GM12878 (cell line): ENCODE measurements at regions not wholly inside any gene's neighbourhood (a gene's known extent, or its start where the extent isn't known, plus 50 kb on each side); places are given as distances from the start of the nearest gene placed in this dataset.

Source experiments
- ATAC-seq: fragments of 200-7000 bp; cut with Tn5 transposase; 3 replicates; pipeline ENCODE4 v1.9.1; 2020; ENCODE audit warnings: mild to moderate bottlenecking, moderate library complexity
- BruUV-seq: library from RNA; stranded (reverse); fragments of 400-500 nt; replicated peaks from 2 replicates; lab custom pipeline; 2021; lab: Mats Ljungman, UMichigan
- CTCF ChIA-PET: fragments of 300-600 bp; sonication (Branson Sonifier 250); formaldehyde crosslinking; extraction: SDS; loops from one replicate; lab custom pipeline; 2021; ENCODE audit warnings: inconsistent platforms; lab: Yijun Ruan, JAX
- POLR2A ChIA-PET: fragments of 350-600 bp; formaldehyde crosslinking; extraction: SDS; loops from one replicate; lab custom pipeline; 2021; ENCODE audit warnings: inconsistent platforms; lab: Charles Lee
- RAD21 ChIA-PET: fragments of 300-600 bp; sonication (Branson Sonifier 250); formaldehyde crosslinking; loops from one replicate; lab custom pipeline; 2023; ENCODE audit warnings: antibody characterized with exemption; ENCODE audit not compliant: unreplicated experiment; lab: Charles Lee
- SMC1A ChIA-PET: fragments of 300-600 bp; sonication (Branson Sonifier 250); formaldehyde crosslinking; loops from one replicate; lab custom pipeline; 2023; ENCODE audit not compliant: unreplicated experiment, uncharacterized antibody; lab: Charles Lee
- DNase-seq: peaks from one replicate; pipeline ENCODE4 v3.0.0-alpha.2; 2011; ENCODE audit warnings: low read depth, low spot score
- FAIRE-seq: peaks from 3 replicates; lab custom pipeline; 2011; peaks lifted over from hg19 to GRCh38; lab: Jason Lieb, UNC
- H2AFZ ChIP-seq: 2 replicates; pipeline ENCODE4 v1.6.0; 2011; ENCODE audit warnings: low read depth, low read length, control low read depth; ENCODE audit not compliant: control insufficient read depth
- H3K27ac ChIP-seq: 2 replicates; pipeline ENCODE4 v1.5.1; 2011; ENCODE audit warnings: control low read depth; ENCODE audit not compliant: control insufficient read depth, insufficient read depth
- H3K27me3 ChIP-seq, 2 experiments: replicated peaks in 1 of 2; 2 replicates each; pipeline versions ENCODE4 v1.6.0 to v1.6.1; 2011; ENCODE audit warnings: low read length in 1 of 2; ENCODE audit not compliant: control insufficient read depth in 2 of 2, insufficient read depth in 2 of 2
- H3K36me3 ChIP-seq, 2 experiments: 2 replicates each; pipeline ENCODE4 v1.5.1; 2011; ENCODE audit warnings: low read length in 1 of 2; ENCODE audit not compliant: control insufficient read depth in 2 of 2, insufficient read depth in 2 of 2
- H3K4me1 ChIP-seq: 2 replicates; pipeline ENCODE4 v1.6.1; 2011; ENCODE audit warnings: mild to moderate bottlenecking, low read length, moderate library complexity, mixed read lengths; ENCODE audit not compliant: control insufficient read depth, insufficient read depth
- H3K4me2 ChIP-seq: 2 replicates; pipeline ENCODE4 v1.6.0; 2011; ENCODE audit warnings: control low read depth; ENCODE audit not compliant: control insufficient read depth, insufficient read depth
- H3K4me3 ChIP-seq: fragments of 200-600 bp; sonication (generic); 2 replicates; pipeline ENCODE4 v1.5.1; 2016
- H3K79me2 ChIP-seq: 2 replicates; pipeline ENCODE4 v1.6.0; 2011; ENCODE audit warnings: low read length; ENCODE audit not compliant: control insufficient read depth, insufficient read depth
- H3K9ac ChIP-seq: 2 replicates; pipeline ENCODE4 v1.8.0; 2011; ENCODE audit warnings: low read length, control low read depth, mixed read lengths; ENCODE audit not compliant: control insufficient read depth, insufficient read depth
- H3K9me3 ChIP-seq: replicated peaks from 3 replicates; pipeline ENCODE4 v1.5.1; 2011; ENCODE audit warnings: mild to moderate bottlenecking, low read length; ENCODE audit not compliant: control insufficient read depth, insufficient read depth
- H4K20me1 ChIP-seq: 2 replicates; pipeline ENCODE4 v1.6.0; 2011; ENCODE audit not compliant: control insufficient read depth, insufficient read depth
- BRCA1 ChIP-seq: IDR thresholded peaks from 2 replicates; pipeline ENCODE4 v1.6.1; 2011; ENCODE audit warnings: low read depth, low read length, improper control_type of control experiment
- EED ChIP-seq: sonication (generic); IDR thresholded peaks from 2 replicates; pipeline ENCODE4 v1.6.1; 2016; ENCODE audit warnings: antibody characterized with exemption, low read depth
- MEF2A ChIP-seq: IDR thresholded peaks from 2 replicates; pipeline ENCODE4 v1.6.1; 2011; ENCODE audit warnings: low read depth, mild to moderate bottlenecking, low read length, moderate library complexity; ENCODE audit not compliant: insufficient read depth
- MYB ChIP-seq: fragments of 150-350 bp; IDR thresholded peaks from 2 replicates; pipeline ENCODE4 v1.6.1; 2014; ENCODE audit warnings: mild to moderate bottlenecking, low read depth, low read length, borderline replicate concordance
- PML ChIP-seq: IDR thresholded peaks from 2 replicates; pipeline ENCODE4 v1.6.1; 2012; ENCODE audit warnings: low read length, inconsistent platforms
- RB1 ChIP-seq: fragments of 450-650 bp; formaldehyde crosslinking; IDR thresholded peaks from 2 replicates; pipeline ENCODE4 v1.6.1; 2017; ENCODE audit warnings: mild to moderate bottlenecking, borderline replicate concordance
- TBL1XR1 ChIP-seq: IDR thresholded peaks from 2 replicates; pipeline ENCODE4 v1.6.1; 2012; ENCODE audit warnings: low read depth, low read length, improper control_type of control experiment
- WGBS: methylation state at CpG from one replicate; pipeline ENCODE4 v1.1.6; 2016; ENCODE audit warnings: low lambda C conversion rate; ENCODE audit not compliant: insufficient replicate concordance, insufficient coverage; ENCODE audit errors: missing lambda C conversion rate; 5-methylcytosine and 5-hydroxymethylcytosine counted together
- in situ Hi-C: fragments of 300-500 bp; cut with MboI; formaldehyde crosslinking; loops from 9 replicates; pipeline ENCODE4 v1.14.3; 2018; ENCODE audit warnings: mixed read lengths
- intact Hi-C: fragments of 100-400 bp; cut with micrococcal nuclease; formaldehyde crosslinking; loops from one replicate; pipeline ENCODE4 v1.14.2; 2022; ENCODE audit not compliant: unreplicated experiment
- TF ChIP-seq, protein P1 (sequence below): IDR thresholded peaks from 2 replicates; pipeline ENCODE4 v1.6.1; 2012; ENCODE audit warnings: mild to moderate bottlenecking, low read depth, low read length
- TF ChIP-seq, protein P2 (sequence below): fragments of 450-650 bp; formaldehyde crosslinking; IDR thresholded peaks from 2 replicates; pipeline ENCODE4 v1.4.0; 2022; ENCODE audit warnings: mild to moderate bottlenecking, moderate library complexity
- TF ChIP-seq, protein P3 (sequence below): fragments of 150-350 bp; IDR thresholded peaks from 2 replicates; pipeline ENCODE4 v1.6.1; 2016; ENCODE audit warnings: low read depth, low read length

DNA sequence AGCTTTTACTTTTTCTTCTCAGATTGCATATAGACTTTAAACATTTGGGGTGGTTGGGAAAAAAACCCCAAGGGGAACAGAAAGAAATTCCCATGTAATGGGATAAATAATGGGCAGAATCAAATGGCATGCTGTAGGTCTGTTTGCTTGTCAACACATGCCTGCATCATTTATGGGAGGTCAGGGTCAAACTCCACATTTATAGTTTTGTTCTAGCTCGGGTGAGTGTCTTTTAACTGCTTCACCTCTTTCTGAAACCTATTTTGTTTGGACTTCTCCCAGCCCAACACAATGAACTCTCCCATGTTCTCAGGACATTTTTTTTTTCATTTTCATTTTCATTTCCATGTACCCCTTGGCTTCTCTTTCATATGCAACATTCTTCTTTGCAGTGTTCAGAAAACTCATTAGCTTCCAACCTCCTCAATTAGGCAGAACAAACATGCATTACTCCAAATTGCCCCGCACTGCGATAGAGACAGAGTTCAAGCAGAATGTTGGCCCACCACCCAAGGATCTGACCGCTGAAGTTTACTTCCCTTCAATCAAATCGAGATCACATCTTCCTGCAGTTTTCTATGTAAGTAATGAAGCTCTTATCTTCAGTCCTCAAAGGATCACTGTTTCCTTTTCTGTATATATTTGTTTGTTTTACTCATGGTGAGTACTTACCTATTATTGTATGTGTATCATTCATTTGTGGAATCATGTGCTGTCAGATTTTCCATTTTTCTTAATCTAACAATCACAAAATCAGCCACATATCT is 354.6 kb downstream of the ZSWIM6 start:
- POLR2A ChIA-PET, result no interaction called here
- H3K27me3 ChIP-seq, result no peaks in the 10 kb centered on the region
- no peak overlapping the region for H3K4me2 ChIP-seq
- no peak overlapping the region for H3K4me3 ChIP-seq
- TF ChIP-seq MEF2A, result no peak
- no peak for TF ChIP-seq MYB
- no peak for TF ChIP-seq TBL1XR1
- TF ChIP-seq, protein P1, sequence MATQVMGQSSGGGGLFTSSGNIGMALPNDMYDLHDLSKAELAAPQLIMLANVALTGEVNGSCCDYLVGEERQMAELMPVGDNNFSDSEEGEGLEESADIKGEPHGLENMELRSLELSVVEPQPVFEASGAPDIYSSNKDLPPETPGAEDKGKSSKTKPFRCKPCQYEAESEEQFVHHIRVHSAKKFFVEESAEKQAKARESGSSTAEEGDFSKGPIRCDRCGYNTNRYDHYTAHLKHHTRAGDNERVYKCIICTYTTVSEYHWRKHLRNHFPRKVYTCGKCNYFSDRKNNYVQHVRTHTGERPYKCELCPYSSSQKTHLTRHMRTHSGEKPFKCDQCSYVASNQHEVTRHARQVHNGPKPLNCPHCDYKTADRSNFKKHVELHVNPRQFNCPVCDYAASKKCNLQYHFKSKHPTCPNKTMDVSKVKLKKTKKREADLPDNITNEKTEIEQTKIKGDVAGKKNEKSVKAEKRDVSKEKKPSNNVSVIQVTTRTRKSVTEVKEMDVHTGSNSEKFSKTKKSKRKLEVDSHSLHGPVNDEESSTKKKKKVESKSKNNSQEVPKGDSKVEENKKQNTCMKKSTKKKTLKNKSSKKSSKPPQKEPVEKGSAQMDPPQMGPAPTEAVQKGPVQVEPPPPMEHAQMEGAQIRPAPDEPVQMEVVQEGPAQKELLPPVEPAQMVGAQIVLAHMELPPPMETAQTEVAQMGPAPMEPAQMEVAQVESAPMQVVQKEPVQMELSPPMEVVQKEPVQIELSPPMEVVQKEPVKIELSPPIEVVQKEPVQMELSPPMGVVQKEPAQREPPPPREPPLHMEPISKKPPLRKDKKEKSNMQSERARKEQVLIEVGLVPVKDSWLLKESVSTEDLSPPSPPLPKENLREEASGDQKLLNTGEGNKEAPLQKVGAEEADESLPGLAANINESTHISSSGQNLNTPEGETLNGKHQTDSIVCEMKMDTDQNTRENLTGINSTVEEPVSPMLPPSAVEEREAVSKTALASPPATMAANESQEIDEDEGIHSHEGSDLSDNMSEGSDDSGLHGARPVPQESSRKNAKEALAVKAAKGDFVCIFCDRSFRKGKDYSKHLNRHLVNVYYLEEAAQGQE, result no peak
- TF ChIP-seq EED, result no peak
- TF ChIP-seq, protein P2, sequence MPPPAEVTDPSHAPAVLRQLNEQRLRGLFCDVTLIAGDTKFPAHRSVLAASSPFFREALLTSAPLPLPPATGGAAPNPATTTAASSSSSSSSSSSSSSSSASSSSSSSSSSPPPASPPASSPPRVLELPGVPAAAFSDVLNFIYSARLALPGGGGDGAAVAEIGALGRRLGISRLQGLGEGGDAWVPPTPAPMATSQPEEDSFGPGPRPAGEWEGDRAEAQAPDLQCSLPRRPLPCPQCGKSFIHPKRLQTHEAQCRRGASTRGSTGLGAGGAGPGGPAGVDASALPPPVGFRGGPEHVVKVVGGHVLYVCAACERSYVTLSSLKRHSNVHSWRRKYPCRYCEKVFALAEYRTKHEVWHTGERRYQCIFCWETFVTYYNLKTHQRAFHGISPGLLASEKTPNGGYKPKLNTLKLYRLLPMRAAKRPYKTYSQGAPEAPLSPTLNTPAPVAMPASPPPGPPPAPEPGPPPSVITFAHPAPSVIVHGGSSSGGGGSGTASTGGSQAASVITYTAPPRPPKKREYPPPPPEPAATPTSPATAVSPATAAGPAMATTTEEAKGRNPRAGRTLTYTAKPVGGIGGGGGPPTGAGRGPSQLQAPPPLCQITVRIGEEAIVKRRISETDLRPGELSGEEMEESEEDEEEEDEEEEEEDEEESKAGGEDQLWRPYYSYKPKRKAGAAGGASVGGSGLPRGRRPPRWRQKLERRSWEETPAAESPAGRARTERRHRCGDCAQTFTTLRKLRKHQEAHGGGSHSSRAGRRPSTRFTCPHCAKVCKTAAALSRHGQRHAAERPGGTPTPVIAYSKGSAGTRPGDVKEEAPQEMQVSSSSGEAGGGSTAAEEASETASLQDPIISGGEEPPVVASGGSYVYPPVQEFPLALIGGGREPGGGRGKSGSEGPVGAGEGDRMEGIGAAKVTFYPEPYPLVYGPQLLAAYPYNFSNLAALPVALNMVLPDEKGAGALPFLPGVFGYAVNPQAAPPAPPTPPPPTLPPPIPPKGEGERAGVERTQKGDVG (CRISPR knock-in tag), result no peak
- no peak for TF ChIP-seq RB1
- no peak for TF ChIP-seq BRCA1
- TF ChIP-seq PML, result no peak
- TF ChIP-seq, protein P3, sequence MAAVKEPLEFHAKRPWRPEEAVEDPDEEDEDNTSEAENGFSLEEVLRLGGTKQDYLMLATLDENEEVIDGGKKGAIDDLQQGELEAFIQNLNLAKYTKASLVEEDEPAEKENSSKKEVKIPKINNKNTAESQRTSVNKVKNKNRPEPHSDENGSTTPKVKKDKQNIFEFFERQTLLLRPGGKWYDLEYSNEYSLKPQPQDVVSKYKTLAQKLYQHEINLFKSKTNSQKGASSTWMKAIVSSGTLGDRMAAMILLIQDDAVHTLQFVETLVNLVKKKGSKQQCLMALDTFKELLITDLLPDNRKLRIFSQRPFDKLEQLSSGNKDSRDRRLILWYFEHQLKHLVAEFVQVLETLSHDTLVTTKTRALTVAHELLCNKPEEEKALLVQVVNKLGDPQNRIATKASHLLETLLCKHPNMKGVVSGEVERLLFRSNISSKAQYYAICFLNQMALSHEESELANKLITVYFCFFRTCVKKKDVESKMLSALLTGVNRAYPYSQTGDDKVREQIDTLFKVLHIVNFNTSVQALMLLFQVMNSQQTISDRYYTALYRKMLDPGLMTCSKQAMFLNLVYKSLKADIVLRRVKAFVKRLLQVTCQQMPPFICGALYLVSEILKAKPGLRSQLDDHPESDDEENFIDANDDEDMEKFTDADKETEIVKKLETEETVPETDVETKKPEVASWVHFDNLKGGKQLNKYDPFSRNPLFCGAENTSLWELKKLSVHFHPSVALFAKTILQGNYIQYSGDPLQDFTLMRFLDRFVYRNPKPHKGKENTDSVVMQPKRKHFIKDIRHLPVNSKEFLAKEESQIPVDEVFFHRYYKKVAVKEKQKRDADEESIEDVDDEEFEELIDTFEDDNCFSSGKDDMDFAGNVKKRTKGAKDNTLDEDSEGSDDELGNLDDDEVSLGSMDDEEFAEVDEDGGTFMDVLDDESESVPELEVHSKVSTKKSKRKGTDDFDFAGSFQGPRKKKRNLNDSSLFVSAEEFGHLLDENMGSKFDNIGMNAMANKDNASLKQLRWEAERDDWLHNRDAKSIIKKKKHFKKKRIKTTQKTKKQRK, result no peak
- TF ChIP-seq, all 136 proteins: peak for 0
- Histone ChIP-seq H4K20me1 (no peaks in the 10 kb centered on the region), H3K36me3 (no peaks in the 10 kb centered on the region), H3K79me2 (no peaks in the 10 kb centered on the region), H3K27ac (no peak overlapping the region), H3K4me1 (no peaks in the 10 kb centered on the region), H3K9ac (no peak overlapping the region), H2AFZ (no peak overlapping the region), H3K9me3 (no peaks in the 10 kb centered on the region)
- ChIA-PET SMC1A (no interaction called here), RAD21 (no interaction called here), CTCF (interaction anchor here (1.3 kb wide), 1 partner anchor 29 kb away, joined by 3 read pairs; no protein-coding TSS in a partner anchor)
- no peak for DNase-seq
- 58% methylated on average over 5 of the region's 5 CpGs for WGBS
- ATAC-seq, result no peak
- peak; percentile 70 for FAIRE-seq
- in situ Hi-C loops (no loop called here), intact Hi-C loops (no loop called here)
- no TSS peak for BruUV-seq
